ENCODE measurements at regions not wholly inside any gene's neighbourhood (a gene's known extent, or its start where the extent isn't known, plus 50 kb on each side); places are given as distances from the start of the nearest gene placed in this dataset.

GRCh38 chr20:7010527-7010926, 243.0 kb downstream of the BMP2 start:
- TF ChIP-seq CTCF (conservative IDR thresholded peaks at IDR 0.05) (no peak), ZFX (IDR thresholded peaks at IDR 0.05) (no peak)
